ENCODE measurements at regions not wholly inside any gene's neighbourhood (a gene's known extent, or its start where the extent isn't known, plus 50 kb on each side); places are given as distances from the start of the nearest gene placed in this dataset.
A peak's percentile ranks its signal among the peaks of the same experiment; 100 is the strongest.

DNA sequence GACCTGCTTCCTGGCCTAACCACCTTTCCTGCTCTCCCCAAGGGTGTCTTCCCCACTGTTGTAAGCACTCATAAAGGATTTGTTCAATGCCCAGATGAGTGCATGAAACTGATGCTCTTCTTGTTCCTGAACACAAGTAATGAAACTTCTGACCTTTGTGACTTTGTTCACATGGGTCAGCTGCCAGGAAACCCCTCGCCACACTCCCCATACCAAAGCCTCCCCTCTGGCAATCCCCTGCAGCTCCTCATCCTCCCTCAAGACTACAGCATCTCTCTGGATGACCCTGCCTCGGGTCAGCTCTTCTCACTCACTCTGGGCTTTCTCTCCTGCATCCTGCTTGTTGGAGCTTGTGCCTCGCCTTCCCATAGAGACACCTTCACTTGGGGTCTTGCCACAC, 72.2 kb upstream of the SPTLC1 start:
- no peak overlapping the region for H3K4me3 ChIP-seq
- H3K27ac ChIP-seq, result no peak overlapping the region

DNA sequence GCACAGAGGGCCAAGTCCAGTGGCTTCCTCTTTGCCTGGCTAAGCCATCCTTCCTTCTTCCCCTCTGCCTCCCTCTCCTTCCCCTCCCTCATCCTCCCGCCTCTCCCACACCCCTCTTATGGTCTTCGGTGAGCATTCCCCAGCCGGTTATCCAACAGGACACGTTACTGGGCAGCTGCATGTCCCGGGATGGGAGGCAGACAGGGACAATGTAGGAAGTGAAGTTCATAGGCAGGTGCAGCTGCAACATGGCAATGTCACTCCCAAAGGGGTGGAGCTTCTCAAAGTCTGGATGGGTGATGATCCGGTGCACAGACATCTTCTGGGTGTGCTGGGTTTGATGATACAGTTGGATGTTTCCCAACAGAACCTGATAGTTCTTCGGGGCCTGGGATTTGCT, 71.4 kb upstream of the SPTLC1 start:
- Histone ChIP-seq H3K4me3 (no peak overlapping the region), H3K27ac (no peak overlapping the region)

GRCh38 chr9:92185681-92186080, 70.5 kb upstream of the SPTLC1 start:
- Histone ChIP-seq H3K27ac (no peak overlapping the region), H3K4me3 (no peak overlapping the region)

DNA sequence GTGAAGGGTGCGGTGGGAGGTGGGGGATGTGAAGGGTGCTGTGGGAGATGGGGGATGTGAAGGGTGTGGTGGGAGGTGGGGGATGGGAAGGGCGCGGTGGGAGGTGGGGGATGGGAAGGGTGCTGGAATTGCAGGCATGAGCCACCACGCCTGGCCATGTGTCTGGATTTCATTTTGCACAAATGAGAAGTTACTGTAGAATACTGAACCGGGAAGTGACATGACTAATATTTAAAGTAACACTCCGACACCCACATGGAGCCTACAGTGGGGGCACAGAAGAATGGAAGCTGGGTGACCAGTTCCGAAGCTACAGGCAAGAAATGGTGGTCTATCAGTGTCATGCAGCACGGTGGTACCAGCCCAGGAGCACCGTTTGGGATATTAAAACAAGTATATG, 69.9 kb upstream of the SPTLC1 start:
- no peak overlapping the region for H3K27ac ChIP-seq
- no peak overlapping the region for H3K4me3 ChIP-seq

DNA sequence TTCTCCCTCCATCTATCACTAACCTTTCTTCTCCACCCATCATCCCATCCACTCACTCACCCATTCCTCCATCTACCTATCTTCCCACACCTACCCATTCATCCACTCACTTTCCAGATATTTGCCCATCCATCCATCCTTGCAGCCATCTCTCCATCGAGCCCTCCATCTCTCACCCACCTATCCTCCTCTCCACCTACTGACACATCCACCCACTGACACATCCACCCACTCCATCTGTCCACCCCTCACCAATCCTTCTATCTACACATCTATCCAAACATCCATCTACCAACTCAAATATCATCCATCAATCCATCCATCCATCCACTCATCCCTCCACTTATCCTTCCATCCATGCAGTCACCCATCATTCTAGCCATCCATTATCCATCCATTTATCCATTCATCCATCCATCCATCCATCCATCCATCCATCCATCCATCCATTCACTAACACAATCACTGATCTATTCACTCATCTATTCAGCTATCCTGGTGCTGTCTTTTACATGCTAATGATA, 68.9 kb upstream of the SPTLC1 start:
- Histone ChIP-seq H3K27ac (no peak overlapping the region), H3K4me3 (no peak overlapping the region)

GRCh38 chr9:92183449-92183848, 68.2 kb upstream of the SPTLC1 start:
- no peak overlapping the region for H3K27ac ChIP-seq
- H3K4me3 ChIP-seq, result no peak overlapping the region

DNA sequence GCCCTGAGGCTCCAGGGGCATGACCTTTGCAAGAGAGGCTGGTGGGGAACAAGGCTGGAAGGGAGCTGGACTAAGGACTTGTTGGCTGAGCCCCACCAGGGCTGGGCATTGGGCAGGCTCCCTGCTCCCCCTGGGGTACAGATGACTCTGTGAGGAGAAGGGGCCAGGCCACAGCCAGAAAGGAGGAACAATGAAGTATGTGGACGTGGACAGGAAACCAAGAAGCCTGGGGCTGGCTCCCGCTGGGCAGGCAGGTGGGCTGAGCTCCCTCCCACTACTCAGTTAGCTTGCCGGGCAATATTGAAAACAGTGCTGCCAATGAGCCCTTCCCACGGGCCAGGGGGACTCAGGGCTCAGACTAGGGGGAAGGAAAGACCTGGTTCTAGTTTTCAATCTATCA, 66.1 kb upstream of the SPTLC1 start:
- H3K27ac ChIP-seq, result peak overlapping the region in 6 of 21 experiments; percentile 29 to 64 (median 52)
- H3K4me3 ChIP-seq, result no peak overlapping the region

DNA sequence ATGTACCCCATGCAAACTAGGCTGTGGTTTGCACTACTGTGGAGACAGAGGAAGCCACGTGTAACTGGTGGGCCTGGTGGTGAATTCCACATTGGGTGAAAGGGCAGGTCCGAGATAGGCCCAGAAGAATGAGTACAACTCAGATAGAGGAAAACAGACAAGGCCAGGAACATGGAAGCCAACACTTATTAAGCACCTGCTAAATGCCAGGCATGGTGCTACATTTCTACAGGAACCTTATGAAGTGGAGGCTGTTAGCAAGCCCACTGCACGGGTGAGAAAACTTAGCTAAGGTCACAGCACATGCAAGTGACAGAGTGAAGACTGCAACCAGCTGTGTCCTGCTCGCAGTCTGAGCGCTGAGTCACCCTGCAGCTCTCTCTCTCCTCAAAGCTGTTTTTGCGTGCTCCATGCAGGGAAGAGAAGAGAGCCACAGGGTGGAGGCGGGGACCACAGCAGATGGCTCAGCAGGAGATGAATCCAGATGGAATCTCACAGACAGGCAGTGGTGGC, 65.5 kb upstream of the SPTLC1 start:
- Histone ChIP-seq H3K27ac (peak overlapping the region in 6 of 21 experiments; percentile 26 to 64 (median 46)), H3K4me3 (no peak overlapping the region)

DNA sequence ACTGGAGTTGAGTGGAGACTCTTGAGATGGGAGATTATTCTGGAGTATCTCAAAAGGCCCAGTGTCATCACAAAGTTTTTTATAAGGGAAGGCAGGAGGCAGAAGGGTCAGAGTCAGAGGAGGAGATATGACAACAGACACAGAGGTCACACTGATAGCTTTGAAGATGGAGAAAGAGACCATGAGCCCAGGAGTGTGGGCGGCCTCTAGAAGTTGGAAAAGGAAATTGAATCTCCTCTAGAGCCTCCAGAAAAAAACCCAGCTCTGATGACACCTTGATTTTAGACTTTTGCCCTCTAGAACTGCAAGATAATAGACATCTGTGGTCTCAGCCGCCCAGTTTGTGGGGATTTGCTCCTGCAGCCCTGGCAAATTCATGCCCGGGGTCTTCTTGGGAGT, 64.8 kb upstream of the SPTLC1 start:
- peak overlapping the region in 4 of 21 experiments; percentile 26 to 64 (median 54) for H3K27ac ChIP-seq
- H3K4me3 ChIP-seq, result no peak overlapping the region

DNA sequence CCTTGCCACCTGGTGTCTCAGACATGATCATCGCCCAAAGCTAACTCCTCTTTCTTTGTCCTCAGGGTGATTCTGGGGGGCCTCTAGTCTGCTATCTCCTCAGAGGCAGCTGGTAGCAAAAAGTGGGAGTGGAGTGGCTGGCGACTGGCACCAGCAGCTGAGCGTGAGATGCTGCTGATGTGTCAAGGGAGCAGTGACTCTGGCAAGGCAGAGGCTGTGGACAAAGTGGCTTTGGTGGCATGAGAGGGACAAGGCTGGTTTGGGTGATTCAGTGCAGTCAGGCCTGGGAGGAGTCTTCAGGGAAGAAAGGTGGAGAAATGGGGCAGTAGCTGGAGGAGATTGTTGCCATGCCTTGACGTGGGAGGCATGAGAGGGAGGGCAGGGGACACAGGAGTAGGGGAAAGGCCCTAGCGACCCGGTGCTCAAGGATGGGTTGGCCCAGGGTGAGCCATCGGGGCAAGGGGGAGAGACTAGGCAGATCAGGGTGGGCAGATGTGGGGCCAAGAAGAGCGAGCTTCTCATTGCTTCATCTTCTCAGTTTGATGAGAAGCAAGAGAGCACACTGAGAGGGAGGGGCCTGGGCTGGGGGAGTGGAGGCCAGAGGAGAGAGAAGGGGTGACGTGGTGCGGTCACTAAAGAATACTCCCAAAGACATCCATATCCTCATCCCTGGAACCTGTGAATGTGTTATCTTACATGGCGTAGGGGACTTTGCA, 64.2 kb upstream of the SPTLC1 start:
- Histone ChIP-seq H3K27ac (no peak overlapping the region), H3K4me3 (no peak overlapping the region)

GRCh38 chr9:92177591-92177990, 62.4 kb upstream of the SPTLC1 start:
- H3K4me3 ChIP-seq, result no peak overlapping the region

DNA sequence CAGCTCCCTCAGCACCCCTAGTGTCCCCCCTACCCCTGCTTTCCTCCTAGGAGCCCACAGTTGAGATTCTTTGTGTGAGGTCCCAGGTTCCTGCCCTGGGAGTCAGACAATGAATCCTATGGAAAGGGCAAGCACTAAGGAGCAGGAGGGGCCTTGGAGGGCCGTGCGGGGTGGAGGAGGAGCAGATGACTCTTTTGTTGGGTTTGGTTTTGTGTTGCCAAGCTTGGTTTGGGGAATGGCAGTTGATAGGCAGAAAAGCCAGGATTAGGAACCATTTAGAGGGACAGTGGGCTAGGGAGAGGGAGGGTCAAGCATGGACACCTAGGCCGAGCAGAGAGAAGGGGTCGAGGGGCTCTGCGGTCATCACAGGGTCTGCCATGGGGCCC, 61.6 kb upstream of the SPTLC1 start:
- no peak overlapping the region for H3K4me3 ChIP-seq
- no peak overlapping the region for H3K27ac ChIP-seq

More at GRCh38 chr9:92177591-92177990, 62.4 kb upstream of the SPTLC1 start:
- no peak overlapping the region for H3K27ac ChIP-seq

- Histone ChIP-seq H3K27ac (no peak overlapping the region), H3K4me3 (no peak overlapping the region)
Measured at GRCh38 chr9:92176068-92176799, 61.0 kb upstream of the SPTLC1 start.

GRCh38 chr9:92175441-92175840, 60.2 kb upstream of the SPTLC1 start:
- no peak overlapping the region for H3K4me3 ChIP-seq
- no peak overlapping the region for H3K27ac ChIP-seq

- Histone ChIP-seq H3K27ac (no peak overlapping the region), H3K4me3 (no peak overlapping the region)
Measured at GRCh38 chr9:92173318-92173717, 58.1 kb upstream of the SPTLC1 start.

- Histone ChIP-seq H3K27ac (no peak overlapping the region), H3K4me3 (no peak overlapping the region)
Measured at GRCh38 chr9:92171822-92172221, 56.6 kb upstream of the SPTLC1 start.

- Histone ChIP-seq H3K4me3 (no peak overlapping the region), H3K27ac (no peak overlapping the region)
Measured at GRCh38 chr9:92171281-92171680, 56.1 kb upstream of the SPTLC1 start.

DNA sequence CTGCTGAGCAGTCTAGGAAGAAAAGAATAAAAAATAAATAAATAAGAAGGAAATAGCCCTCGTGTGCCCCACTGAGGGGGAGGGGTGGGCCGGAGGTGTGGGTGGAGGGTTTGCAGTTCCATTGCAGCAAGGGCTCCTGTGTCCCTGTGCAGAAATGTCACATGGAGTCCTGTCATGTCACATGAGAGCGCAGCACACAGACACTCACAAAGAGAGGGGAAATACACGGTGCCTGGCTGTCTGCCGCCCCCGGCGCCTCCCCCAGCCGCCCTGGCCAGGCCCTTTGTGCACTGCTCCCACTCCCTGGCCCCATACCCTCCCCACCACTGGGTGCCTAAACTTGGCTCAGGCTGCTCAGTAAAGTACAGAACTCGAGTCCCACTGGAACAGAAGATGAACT, 55.6 kb upstream of the SPTLC1 start:
- Histone ChIP-seq H3K27ac (no peak overlapping the region), H3K4me3 (no peak overlapping the region)

- no peak overlapping the region for H3K4me3 ChIP-seq
- no peak overlapping the region for H3K27ac ChIP-seq
Measured at GRCh38 chr9:92165484-92165883, 50.3 kb upstream of the SPTLC1 start.
